Fibroblast of the conjunctiva (primary cell): ENCODE measurements at regions not wholly inside any gene's neighbourhood (a gene's known extent, or its start where the extent isn't known, plus 50 kb on each side); places are given as distances from the start of the nearest gene placed in this dataset.

Source experiments
- DNase-seq: peaks from one replicate; pipeline ENCODE4 v3.0.0-alpha.2; 2010; ENCODE audit warnings: low read depth

DNA sequence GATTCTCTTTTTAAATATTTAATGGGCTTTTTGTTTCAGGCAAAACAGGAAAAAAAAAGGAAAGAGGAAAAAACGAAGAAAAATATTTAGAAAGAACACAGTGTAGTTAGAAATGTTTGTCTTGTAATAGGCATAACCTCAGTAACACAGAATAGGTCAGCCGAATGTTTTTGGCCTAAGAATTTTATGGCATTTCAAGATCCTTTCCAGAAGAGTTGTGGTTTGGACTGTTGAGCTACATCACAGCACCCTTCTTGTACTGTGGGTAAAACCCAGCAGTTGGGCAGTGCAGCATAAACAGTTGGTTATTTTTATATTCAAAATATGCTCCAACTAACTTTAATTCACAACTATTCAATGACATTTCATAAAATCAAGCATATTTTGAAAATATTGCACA is 474.4 kb upstream of the AGTR1 start:
- DNase-seq: no peak

DNA sequence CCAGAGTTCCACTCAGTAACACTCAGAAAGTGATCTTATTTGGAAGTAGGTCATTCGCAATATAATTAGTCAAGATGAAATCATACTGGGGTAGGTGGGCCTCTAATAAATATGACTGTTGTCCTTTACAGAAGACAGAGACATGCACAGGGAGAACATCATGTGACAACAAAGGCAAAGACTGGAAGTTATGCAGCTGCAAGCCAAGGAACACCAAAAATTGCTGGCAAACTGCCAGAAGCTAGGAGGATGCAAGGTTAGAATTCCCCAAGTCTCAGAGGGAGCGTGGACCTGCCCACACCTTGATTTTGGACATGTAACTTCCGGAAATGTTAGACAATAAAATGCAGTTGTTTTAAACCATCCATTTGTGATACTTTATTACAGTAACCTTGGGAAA is 471.5 kb upstream of the AGTR1 start:
- no peak for DNase-seq

DNA sequence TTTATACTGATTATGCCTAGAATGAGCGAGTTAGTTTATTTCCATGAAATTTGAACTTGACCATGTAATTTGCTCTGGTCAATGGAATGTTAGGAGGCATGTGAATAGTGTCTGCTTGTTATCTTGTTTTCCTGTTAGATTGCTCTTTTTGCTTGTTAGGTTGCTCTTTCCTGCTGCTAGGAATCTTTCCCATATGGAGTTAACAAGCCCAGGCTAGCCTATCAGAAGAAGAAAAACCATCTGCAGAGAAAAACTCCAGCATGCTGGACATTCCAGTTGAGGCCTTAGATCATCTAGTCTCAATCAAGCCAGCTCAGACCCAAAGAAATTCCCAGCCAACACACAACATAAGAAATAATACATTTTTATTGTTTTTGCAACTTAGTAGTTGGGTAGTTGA is 470.2 kb upstream of the AGTR1 start:
- DNase-seq: no peak

DNA sequence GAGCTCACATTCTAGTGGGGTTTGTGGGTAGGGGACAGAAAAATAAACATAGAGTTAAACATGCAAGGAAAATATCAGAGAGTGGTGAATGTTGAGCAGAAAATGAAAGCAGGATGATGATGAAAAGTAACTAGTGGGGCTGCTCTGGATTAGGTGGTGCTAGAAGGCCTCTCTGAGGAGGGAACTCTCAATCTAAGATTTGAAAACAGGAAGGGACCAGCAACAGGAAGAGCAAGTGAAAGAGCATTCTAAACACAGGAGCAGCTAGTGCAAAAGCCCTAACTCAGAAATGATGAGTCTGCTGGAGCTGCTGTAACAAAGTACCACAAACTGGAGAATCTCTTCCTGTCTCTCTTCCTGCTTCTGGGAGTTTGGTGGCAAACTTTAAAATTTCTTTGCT is 468.6 kb upstream of the AGTR1 start:
- no peak for DNase-seq

DNA sequence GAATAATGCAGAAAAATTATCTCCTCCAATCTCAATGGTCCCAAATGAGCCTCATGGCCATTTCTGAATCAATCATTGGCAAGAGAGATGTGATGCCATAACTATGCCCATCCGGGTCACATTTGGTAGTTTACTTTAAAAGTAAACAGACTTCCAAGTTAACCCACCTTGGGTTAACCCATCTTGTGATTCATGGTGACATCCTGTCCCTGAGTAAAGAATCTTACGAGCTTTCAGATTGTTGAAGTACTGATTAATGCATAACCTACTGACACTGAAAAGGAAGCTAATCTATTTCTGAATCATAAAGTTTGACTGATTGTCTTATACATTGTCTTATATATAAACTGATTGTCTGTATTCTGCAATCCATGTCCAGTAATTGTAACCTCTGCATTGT is 467.2 kb upstream of the AGTR1 start:
- DNase-seq: no peak

DNA sequence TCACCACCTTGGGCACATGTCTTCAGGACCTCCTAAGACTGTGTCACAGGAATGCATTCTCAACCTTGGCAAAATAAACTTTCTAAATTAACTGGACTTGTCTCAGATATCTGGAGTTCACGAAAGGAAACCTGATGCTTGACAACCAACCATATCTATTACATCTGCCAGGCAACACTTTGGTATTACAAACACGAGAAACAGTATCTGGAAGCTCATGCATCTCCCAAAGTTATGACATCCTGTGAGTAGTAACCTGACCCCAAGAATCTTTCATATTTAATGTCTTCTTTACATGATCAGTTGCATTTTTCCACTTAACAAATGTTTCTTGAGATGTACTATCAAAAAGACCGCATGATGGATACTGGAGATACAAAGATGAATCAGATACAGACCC is 465.3 kb upstream of the AGTR1 start:
- no peak for DNase-seq

DNA sequence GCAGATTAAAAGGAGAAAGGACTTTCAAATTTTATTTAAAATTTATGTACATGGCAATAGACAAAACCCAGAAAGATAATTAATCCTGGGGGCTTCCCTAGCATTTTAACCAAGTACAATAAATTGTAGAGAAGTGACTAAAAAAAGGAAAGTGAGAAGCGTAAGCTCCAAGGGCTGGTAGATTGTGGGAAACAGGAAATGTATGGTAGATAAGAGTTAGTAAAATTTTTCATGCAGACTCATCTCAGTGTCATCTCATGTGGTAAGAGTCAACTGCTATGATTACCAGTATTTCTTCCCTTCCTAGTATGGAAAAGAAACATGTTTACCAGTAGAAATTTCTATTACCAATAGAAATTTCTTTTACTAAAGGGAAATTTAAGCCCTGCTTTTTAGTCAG is 464.3 kb upstream of the AGTR1 start:
- no peak for DNase-seq

DNA sequence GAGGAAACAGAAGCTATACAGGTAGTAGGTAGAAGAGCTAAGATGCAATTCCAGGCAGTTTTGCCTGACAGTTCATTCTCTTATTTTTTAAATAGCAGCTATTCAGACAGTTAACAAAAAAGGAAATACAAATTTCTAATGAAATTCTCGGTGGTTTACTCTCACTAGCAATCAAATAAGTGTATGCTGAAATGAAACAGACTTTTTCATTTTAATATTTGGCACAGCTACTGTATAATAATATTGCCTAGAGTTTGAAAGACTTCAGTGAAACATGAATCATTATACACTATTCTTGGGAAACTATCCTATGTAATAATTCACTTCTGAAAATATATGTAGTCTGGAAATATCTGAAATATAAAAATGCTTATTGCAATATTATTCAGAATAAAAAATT is 463.2 kb upstream of the AGTR1 start:
- no peak for DNase-seq

DNA sequence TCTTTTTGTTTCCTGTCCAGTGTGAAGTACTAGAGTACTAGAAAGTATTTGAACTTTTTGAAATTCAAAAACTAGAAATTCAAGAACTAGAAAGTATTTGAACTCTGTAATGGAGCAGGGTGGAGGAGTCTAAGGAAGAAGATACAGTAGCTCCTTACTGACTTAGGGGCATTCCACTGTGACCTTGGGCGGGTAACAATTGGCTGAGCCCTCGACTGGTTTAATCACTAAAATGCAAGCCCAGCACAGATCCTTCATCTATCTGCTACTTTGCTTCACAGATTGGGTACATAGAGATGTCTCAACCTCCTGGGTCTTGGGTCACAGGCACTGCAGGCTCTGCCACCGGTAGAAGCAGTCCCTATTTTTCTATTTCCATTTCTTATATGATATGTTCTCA is 462.1 kb upstream of the AGTR1 start:
- DNase-seq: no peak

DNA sequence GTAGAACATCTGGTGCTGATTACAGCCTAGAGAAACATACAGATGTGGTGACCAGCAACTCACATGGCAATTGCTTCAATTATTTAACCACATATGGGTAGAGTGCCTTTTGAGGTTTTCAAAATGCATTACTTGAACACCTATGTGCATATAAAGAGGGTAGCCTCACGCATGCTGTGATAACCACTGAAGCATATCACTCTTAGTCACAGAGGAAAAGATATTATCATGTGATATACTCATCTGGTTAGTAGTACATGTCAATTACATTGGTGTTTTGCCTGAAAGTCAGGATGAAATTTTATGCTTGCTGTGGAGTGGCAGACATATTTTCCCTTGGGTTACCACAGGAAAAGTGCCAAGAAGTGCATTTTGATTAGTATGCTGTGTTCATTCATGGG is 459.3 kb upstream of the AGTR1 start:
- DNase-seq: no peak

DNA sequence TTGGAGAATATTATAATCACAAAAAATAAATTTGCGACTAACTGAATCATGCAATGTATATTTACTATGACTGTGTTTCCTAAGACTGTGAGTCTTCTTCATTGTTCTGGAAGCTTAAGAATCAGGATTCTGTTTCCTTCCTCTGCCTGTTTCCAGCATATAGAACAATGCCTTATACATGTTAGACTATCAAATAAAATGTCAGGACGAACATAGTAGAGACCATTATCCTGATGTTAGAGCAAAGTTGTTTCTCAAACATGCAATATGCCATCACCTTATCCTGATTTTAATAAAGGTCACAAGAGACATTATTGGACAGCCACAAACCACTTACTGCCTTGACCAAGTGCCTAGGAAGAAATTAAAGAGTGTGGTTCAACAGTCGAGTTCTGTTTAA is 457.4 kb upstream of the AGTR1 start:
- no peak for DNase-seq

DNA sequence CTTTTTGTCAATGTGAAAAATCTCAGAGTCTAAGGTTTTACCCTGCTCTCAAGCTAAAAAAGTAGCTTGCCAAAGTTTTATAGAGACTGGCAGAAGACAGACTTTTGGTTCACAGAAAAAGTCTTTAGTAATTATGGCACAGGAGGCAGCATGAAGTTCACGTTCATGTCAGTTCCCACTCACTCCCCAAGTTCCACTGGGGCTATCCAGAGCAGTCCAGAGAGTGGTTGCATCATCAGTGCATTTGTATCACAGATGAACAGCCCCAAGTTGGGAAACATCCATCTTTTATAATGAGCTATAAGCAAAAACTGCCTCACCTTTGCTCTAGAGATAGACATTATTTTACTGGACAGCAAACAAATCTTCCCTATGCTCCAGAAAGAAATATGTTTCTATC is 454.1 kb upstream of the AGTR1 start:
- DNase-seq: no peak

DNA sequence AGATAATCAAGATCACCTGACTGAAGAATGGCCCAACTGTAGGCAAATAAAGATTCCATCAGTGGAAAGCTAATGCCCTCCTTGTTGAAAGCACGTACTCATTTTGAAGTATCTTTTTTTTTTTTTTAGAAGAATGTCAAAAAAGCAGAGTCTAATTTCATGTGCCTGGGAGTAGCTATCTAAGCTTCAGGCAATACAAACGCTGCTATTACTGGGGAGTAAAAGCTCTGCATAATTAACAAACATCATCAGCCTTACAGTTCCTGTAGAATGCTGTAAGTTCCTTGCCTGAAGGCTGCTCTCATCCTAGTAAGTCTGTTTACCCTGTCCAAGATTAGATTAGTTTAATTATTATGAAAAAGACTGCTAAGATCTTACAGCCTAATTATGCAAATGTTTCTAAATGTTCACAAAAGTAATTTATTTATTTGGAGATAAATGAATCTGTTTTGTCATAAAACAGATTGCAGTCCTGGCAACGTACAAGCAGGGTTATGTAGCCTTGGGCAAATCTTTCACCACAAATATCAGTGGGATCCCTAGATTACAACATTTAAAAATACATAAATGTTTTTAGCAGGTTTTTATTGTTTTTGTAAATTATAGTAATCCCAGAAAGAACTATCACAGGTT is 451.3 kb upstream of the AGTR1 start:
- no peak for DNase-seq

DNA sequence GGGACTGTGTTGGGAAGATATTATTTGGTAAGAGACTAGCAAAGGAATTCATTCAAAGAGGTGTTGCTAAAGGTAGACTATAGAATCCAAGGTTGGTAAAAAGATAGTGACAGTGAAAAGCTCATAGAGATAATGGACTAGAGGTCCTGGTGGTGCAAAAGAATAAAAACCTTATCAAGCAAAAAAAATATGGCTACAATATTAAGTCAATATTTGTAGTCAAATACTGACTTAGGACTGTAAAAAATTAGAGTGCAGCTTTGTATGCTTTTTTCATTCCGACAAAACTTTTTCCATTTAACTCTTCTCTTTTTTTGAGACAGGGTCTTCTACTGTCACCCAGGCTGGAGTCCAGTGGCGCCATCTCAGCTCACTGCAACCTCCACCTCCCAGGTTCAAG is 444.0 kb upstream of the AGTR1 start:
- DNase-seq: no peak

DNA sequence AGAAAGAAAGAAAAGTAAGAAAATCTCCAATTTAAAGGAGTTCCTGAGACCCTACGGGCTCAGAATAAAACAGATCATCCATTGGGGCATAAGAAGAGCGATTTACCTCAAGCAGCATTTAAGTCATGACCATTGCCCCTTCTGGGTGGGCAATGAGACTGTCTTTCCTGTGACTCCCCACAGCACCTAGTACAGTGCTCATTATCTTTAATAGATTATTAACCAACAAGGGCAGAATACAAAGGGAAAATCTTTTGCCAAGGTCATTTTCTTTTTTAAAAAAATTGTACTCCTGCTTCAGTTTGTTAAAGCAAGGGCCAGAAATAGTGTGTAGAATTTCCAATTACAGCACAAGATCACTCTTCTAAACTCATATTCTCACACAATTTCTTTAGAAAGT is 443.3 kb upstream of the AGTR1 start:
- no peak for DNase-seq

DNA sequence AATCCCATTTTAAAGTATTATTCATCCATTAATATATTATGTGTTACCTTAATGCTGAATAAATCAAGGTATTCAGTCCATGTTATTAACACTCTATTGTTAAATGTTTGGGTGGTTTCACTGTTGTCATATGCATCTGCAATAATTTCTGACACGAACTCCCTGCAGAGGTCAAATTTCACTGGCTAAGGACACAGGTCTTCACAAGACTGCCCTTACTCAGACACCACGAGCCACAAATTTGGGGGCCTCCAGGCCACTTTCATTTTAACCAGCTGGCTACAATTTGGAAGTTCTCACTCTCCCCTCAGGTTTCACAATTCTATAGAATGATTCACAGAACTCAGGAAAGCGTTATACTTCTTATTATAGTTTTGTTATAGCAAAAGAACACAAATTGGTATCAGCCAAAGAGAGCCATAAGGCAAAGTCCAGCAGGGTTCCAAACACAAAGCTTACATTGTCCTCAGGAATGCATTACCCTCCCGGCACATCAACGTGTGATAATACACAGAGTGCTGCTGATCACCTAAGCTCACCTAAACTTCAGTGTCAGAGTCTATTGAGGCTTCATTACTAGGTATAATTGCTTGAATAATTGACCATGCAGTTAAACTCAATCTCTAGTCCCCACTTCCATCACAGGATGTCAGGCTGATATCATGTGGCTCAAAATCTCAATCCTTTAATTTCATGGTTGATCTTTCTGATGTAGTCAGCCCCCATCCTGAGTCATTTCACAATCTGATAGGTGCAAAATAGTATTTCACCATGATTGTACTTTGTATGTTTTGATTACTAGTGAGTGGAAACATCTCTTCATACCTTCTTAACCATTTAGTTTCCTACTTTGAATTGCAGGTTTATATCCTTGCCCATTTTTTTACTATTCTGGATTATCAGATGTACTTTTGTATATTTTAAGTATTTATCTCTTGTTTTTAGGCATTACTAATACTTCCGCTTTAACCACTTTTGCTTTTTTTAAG is 441.4 kb upstream of the AGTR1 start:
- DNase-seq: no peak

DNA sequence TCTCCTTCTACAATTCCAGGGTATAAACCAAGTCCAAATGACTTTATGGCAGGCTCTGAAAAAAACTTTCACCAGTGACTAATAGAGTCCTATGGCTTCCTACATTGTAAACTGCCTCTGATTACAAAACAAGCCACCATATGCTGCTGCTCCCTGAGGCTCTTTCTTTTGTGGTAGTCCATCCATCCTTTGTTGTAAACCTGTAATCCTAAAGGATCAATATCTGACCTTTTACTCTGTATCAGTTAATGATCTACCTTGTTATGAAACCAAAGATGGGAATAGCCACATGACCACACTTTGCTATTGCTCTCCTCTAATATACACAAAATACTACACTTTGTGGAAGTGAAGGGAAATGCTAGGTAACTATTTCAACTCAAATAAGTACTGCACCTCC is 434.7 kb upstream of the AGTR1 start:
- no peak for DNase-seq

DNA sequence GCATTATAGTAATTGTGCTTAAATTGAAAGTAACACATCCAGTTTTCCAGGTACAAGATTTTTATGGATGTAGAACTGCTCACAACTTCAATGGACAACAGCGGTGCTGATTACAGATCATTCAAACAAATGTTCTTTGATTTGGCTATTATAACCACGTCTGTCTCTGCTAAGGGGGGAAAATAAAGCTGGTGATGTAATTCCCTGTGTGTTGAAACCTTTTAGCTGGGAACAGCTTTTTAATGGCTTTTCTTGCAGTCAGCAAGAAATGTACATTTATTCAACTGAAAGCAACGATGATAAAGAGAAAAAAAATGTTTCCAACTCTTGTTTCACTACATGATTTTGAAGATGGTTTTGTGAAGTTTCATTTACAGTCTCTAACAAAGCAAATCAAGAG is 431.9 kb upstream of the AGTR1 start:
- no peak for DNase-seq

DNA sequence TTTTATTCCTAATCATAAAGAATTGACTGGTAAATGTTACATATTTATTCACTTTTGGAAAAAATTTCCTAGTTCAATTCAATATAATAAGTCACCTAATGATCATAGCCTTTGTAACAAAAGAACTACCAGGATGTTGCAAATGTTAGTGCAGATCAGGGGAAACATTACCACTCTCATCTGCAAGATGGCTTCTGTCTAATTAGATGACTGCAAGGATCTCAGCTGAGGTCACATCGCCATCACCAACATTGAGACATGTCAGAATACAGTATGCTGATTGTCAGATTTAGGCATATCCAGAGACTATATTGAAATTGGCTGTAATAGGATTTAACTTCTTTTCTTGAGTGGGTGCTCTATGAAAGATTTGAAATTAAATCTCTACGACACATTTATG is 431.4 kb upstream of the AGTR1 start:
- no peak for DNase-seq

DNA sequence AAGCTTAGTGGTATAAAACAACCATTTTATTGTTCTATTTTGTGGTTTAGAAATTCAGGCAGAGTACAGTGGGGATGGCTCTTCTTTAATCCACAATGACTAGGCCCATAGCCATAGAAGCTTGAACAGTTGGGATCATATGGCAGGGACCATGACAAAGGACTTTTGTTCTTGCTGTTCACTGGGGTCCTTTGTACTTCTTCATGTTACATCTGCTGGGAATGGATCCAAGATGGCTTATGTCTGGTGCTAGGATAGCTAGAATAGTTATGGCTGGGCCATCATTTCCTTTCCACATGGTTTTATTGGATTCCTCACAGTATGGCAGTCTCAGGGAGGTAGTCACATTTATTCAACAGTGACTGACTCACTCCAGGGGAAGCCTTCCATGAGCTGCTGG is 427.9 kb upstream of the AGTR1 start:
- DNase-seq: no peak

DNA sequence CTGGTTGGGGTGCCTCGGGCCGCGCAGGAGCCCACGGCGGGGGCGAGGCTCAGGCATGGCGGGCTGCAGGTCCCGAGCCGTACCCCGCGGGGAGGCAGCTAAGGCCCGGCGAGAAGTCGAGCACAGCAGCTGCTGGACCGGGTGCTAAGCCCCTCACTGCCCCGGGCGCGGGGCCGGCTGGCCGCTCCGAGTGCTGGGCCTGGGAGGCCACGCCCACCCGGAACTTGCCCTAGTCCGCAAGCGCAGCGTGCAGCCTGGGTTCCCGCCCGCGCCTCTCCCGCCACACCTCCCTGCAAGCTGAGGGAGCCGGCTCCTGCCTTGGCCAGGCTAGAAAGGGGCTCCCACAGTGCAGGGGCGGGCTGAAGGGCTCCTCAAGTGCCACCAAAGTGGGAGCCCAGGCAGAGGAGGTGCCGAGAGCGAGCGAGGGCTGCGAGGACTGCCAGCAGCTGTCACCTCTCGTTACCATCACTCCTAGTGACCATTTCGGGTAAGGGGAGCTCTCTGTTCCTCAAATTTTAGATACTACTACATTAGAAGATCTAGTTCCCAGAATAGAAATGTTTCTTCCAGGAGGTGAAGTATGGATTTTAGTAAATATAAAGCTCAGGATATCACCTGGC is 417.0 kb upstream of the AGTR1 start:
- DNase-seq: no peak

DNA sequence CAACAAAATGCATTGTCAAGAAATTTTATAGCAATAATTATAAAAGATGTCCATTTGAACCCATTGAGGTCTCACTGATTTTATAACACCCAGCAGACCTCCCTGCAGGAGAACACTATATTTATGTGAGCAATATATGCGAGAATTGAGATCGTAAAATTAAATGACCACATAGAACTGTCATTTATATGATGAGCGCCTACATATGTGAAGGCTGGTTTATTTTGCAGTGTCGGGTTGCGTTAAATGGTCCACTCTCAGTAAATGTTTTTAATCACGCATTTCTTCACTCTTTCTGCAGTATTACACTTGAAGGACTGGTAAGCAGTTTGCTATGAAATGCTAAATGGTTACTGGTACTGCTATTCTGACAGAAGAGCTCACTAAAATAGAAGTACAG is 408.5 kb upstream of the AGTR1 start:
- no peak for DNase-seq

DNA sequence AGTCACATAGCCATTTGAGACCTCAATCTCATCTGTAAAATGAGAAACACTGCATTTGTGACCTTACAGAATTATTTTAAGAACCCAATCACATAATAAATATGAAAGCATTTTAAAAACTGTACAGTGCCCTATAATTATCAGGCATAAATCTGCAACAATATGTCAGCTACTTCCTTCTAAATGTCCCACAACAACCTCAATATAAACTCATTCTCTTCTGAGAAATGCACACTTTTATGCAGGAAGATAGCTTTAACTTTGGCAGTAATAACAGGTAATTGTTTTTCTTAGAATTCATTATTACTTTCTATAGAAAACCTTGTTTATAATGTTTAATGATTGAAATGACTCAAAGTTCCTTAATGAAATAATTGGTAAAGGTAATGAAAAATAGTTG is 400.7 kb upstream of the AGTR1 start:
- DNase-seq: no peak
